Naive thymus-derived CD4-positive, alpha-beta T cell (primary cell): ENCODE measurements at regions not wholly inside any gene's neighbourhood (a gene's known extent, or its start where the extent isn't known, plus 50 kb on each side); places are given as distances from the start of the nearest gene placed in this dataset.

ENCODE experiments used
- ATAC-seq: fragments of 150-1000 bp; cut with Tn5 transposase; 2 replicates; pipeline ENCODE4 v1.10.0; 2021; ENCODE audit warnings: mild to moderate bottlenecking, moderate library complexity
- CTCF ChIA-PET: fragments of 350-600 bp; sonication (Branson Sonifier 250); formaldehyde crosslinking; loops from one replicate; lab custom pipeline; 2021; ENCODE audit warnings: antibody characterized with exemption; lab: Charles Lee
- POLR2A ChIA-PET: fragments of 350-600 bp; sonication (Branson Sonifier 250); formaldehyde crosslinking; loops from one replicate; lab custom pipeline; 2021; ENCODE audit warnings: antibody characterized with exemption, inconsistent platforms; lab: Charles Lee
- DNase-seq, 9 donors: peaks; one replicate each; pipeline versions ENCODE4 v3.0.0 to v3.0.0-alpha.2; 2020 to 2022; ENCODE audit warnings: mixed read lengths in 1 of 9
- H3K27ac ChIP-seq: one replicate; pipeline ENCODE4 v1.7.0; 2013; ENCODE audit warnings: mild to moderate bottlenecking, low read depth, low read length, moderate library complexity
- H3K27me3 ChIP-seq, 2 donors: one replicate each; pipeline ENCODE4 v1.7.0; 2013; ENCODE audit warnings: low read length in 2 of 2, mild to moderate bottlenecking in 2 of 2, moderate library complexity in 2 of 2; ENCODE audit not compliant: control insufficient read depth in 2 of 2, insufficient read depth in 2 of 2
- H3K36me3 ChIP-seq, 3 experiments: 1 replicate in 2 of 3; 2 replicates in 1 of 3; pipeline ENCODE4 v1.7.0; 2013; ENCODE audit warnings: low read length in 3 of 3, mild to moderate bottlenecking in 3 of 3, moderate library complexity in 1 of 3; ENCODE audit not compliant: insufficient read depth in 3 of 3, control insufficient read depth in 2 of 3
- H3K4me1 ChIP-seq, 2 donors: one replicate each; pipeline ENCODE4 v1.7.0; 2013; ENCODE audit warnings: low read length in 2 of 2, mild to moderate bottlenecking in 2 of 2, moderate library complexity in 1 of 2; ENCODE audit not compliant: control insufficient read depth in 2 of 2, insufficient read depth in 2 of 2
- H3K4me3 ChIP-seq: 2 replicates; pipeline ENCODE4 v1.7.0; 2013; ENCODE audit warnings: mild to moderate bottlenecking, low read length
- H3K9me3 ChIP-seq, 3 experiments: 1 replicate in 2 of 3; 2 replicates in 1 of 3; pipeline ENCODE4 v1.7.0; 2013; ENCODE audit warnings: low read length in 3 of 3; ENCODE audit not compliant: control insufficient read depth in 2 of 3
- H3K27ac Mint-ChIP-seq, 9 donors: one replicate each; pipeline ENCODE4 v1.8.0; 2020 to 2022; ENCODE audit warnings: mixed read lengths in 9 of 9, mild to moderate bottlenecking in 8 of 9, moderate library complexity in 5 of 9, inconsistent platforms in 2 of 9
- H3K27me3 Mint-ChIP-seq, 5 donors: one replicate each; pipeline ENCODE4 v1.8.0; 2021 to 2022; ENCODE audit warnings: mixed read lengths in 5 of 5, mild to moderate bottlenecking in 1 of 5
- H3K36me3 Mint-ChIP-seq, 5 donors: one replicate each; pipeline ENCODE4 v1.8.0; 2020 to 2022; ENCODE audit warnings: mixed read lengths in 5 of 5, mild to moderate bottlenecking in 3 of 5, inconsistent platforms in 1 of 5
- H3K4me1 Mint-ChIP-seq, 7 donors: one replicate each; pipeline ENCODE4 v1.8.0; 2020 to 2022; ENCODE audit warnings: mixed read lengths in 7 of 7, mild to moderate bottlenecking in 3 of 7, inconsistent platforms in 1 of 7
- H3K4me3 Mint-ChIP-seq, 10 donors: one replicate each; pipeline ENCODE4 v1.8.0; 2020 to 2022; ENCODE audit warnings: mild to moderate bottlenecking in 10 of 10, mixed read lengths in 10 of 10, moderate library complexity in 6 of 10, inconsistent platforms in 2 of 10
- H3K9me3 Mint-ChIP-seq, 11 donors: one replicate each; pipeline ENCODE4 v1.8.0; 2020 to 2022; ENCODE audit warnings: mixed read lengths in 11 of 11, mild to moderate bottlenecking in 4 of 11, inconsistent platforms in 1 of 11, moderate library complexity in 1 of 11
- intact Hi-C, 2 donors: fragments of 100-400 bp; cut with micrococcal nuclease; formaldehyde crosslinking; loops; one replicate each; pipeline ENCODE4 v1.15.1; 2023

DNA sequence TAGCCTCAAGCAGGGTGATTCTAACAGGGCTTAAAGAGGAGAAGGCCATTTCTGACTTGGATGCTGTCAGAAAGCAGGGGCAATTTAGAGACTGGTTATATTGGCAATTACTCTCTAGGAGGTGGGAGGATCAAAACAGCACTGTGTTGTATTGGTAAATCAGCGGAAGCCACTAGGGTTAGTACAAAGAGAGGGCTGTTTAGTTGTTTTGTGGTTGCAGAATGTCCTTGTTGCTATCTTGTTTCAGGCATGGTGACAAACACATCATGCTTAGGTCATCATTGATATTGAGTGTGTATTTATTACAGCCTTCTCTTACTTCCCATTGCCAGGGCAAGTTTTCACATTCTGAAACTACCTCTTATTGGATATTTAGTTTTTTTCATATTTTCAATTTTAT is 165.3 kb downstream of the TAF11L14 start:
- DNase-seq = no peak
- Mint-ChIP-seq H3K27ac (no peak overlapping the region), H3K4me1 (no peaks in the 10 kb centered on the region), H3K27me3 (no peaks in the 10 kb centered on the region), H3K4me3 (no peak overlapping the region), H3K36me3 (no peaks in the 10 kb centered on the region), H3K9me3 (peaks cover 0 to 10% (median 2%) of the 10 kb centered on the region in 11 donors)
- Histone ChIP-seq H3K27ac (no peak overlapping the region), H3K27me3 (no peaks in the 10 kb centered on the region), H3K4me1 (no peaks in the 10 kb centered on the region), H3K36me3 (no peaks in the 10 kb centered on the region), H3K4me3 (no peak overlapping the region), H3K9me3 (no peaks in the 10 kb centered on the region)
- no peak for ATAC-seq
- ChIA-PET POLR2A (no interaction called here), CTCF (no interaction called here)
- intact Hi-C loops = no loop called here

DNA sequence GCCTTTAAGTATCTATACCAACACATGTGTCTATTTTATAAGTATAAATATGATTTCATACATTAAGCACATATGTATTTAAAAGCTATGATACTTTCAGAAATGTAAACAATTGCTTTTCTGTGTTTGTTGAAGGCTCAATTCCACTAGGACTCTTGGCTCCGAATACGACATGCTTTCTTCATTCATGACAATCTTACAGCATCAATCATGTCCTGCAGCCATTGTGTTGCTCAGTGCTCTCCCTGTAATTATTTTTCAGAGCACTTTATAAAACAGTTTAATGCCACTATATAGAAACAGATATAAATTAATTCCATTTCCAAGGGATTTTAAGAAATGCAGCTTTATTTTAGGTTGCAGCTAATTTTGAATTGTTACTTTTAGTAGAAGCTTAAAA is 167.3 kb downstream of the TAF11L14 start:
- H3K27me3 Mint-ChIP-seq = no peaks in the 10 kb centered on the region
- H3K9me3 Mint-ChIP-seq = peaks cover under 1 to 10% (median 3%) of the 10 kb centered on the region in 11 donors
- Histone ChIP-seq H3K27me3 (no peaks in the 10 kb centered on the region), H3K4me3 (no peak overlapping the region), H3K36me3 (no peaks in the 10 kb centered on the region), H3K9me3 (no peaks in the 10 kb centered on the region), H3K27ac (no peak overlapping the region), H3K4me1 (no peaks in the 10 kb centered on the region)
- ChIA-PET POLR2A (no interaction called here), CTCF (no interaction called here)
- no peak overlapping the region for H3K27ac Mint-ChIP-seq
- ATAC-seq (no peak), DNase-seq (no peak)
- H3K4me1 Mint-ChIP-seq = no peaks in the 10 kb centered on the region
- intact Hi-C loops = no loop called here
- H3K4me3 Mint-ChIP-seq = no peak overlapping the region
- no peaks in the 10 kb centered on the region for H3K36me3 Mint-ChIP-seq

DNA sequence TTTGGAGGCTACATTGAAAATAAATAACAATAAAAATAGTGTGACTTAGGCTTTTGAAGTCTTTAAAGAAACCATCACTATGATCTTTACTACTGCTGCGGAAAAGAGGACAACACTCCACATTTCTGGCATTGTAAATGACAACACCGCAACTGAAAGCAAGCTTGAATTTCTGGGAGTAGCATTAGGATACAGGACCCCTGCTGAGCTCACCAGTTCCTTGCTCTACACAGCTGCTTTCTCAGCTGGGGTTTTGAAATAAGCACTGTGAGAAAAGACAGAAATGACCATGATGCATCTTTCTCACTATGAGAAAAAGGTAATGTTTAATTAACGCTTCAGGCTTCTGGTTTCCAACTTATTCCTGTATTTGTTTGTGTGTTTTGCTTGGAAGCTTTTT is 168.0 kb downstream of the TAF11L14 start:
- Histone ChIP-seq H3K4me1 (no peaks in the 10 kb centered on the region), H3K4me3 (no peak overlapping the region), H3K27me3 (no peaks in the 10 kb centered on the region), H3K9me3 (no peaks in the 10 kb centered on the region), H3K27ac (no peak overlapping the region), H3K36me3 (no peaks in the 10 kb centered on the region)
- no peak for DNase-seq
- POLR2A ChIA-PET = no interaction called here
- Mint-ChIP-seq H3K9me3 (peaks cover 0 to 9% (median 3%) of the 10 kb centered on the region in 11 donors), H3K4me3 (no peak overlapping the region), H3K4me1 (no peaks in the 10 kb centered on the region), H3K27me3 (no peaks in the 10 kb centered on the region), H3K27ac (no peak overlapping the region), H3K36me3 (no peaks in the 10 kb centered on the region)
- CTCF ChIA-PET = no interaction called here
- intact Hi-C loops = no loop called here
- ATAC-seq = no peak

- Mint-ChIP-seq H3K36me3 (no peaks in the 10 kb centered on the region), H3K27ac (no peak overlapping the region), H3K9me3 (peaks cover 0 to 9% (median 3%) of the 10 kb centered on the region in 11 donors), H3K4me3 (no peak overlapping the region), H3K4me1 (no peaks in the 10 kb centered on the region), H3K27me3 (no peaks in the 10 kb centered on the region)
- DNase-seq = no peak
- no peaks in the 10 kb centered on the region for H3K36me3 ChIP-seq
- POLR2A ChIA-PET = no interaction called here
- CTCF ChIA-PET = no interaction called here
- no peaks in the 10 kb centered on the region for H3K27me3 ChIP-seq
- H3K4me1 ChIP-seq = no peaks in the 10 kb centered on the region
- ATAC-seq = no peak
- no peak overlapping the region for H3K27ac ChIP-seq
- intact Hi-C loops = no loop called here
- no peaks in the 10 kb centered on the region for H3K9me3 ChIP-seq
- no peak overlapping the region for H3K4me3 ChIP-seq
Observed at GRCh38 chr5:17803971-17804370, 169.7 kb downstream of the TAF11L14 start.

- H3K4me3 Mint-ChIP-seq = no peak overlapping the region
- no peak overlapping the region for H3K4me3 ChIP-seq
- H3K27ac Mint-ChIP-seq = no peak overlapping the region
- no peaks in the 10 kb centered on the region for H3K27me3 ChIP-seq
- CTCF ChIA-PET = no interaction called here
- intact Hi-C loops = no loop called here
- no peaks in the 10 kb centered on the region for H3K36me3 ChIP-seq
- DNase-seq (no peak), ATAC-seq (no peak)
- POLR2A ChIA-PET = no interaction called here
- peaks cover 0 to 8% (median 3%) of the 10 kb centered on the region in 11 donors for H3K9me3 Mint-ChIP-seq
- H3K27ac ChIP-seq = no peak overlapping the region
- H3K9me3 ChIP-seq = no peaks in the 10 kb centered on the region
- H3K27me3 Mint-ChIP-seq = no peaks in the 10 kb centered on the region
- H3K4me1 ChIP-seq = no peaks in the 10 kb centered on the region
- H3K4me1 Mint-ChIP-seq = no peaks in the 10 kb centered on the region
- no peaks in the 10 kb centered on the region for H3K36me3 Mint-ChIP-seq
Observed at GRCh38 chr5:17805227-17805825, 171.1 kb downstream of the TAF11L14 start.

DNA sequence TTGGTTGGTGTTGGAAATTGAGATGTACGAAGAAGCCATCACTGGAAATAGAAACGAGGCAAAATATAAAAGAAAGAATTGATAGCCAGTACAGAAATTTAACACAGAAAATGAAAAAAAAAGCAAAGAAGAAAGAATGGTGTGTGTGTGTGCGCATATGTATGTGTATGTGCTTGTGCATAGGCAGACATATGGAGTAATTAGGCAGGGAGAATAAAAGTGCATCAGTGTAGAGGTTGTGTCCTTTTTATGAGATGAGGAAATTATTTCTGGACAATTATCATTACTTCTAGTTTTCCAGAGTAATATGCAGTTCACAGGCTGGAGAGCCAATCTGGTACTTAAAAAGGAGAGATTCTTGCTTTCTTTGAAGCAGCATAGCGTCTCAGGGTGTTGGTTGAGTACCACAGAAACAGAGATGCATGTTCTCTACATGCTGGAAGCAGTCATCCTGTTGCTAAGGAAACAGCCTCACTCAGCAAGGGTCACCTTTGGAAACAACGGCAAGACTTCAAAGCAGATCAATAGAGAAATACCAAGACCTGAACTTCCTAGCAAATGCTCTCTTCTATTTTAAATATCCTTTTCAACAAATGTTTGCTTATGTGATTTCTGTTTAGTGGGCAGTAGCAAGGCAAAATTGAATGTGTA is 172.7 kb downstream of the TAF11L14 start:
- Mint-ChIP-seq H3K4me1 (no peaks in the 10 kb centered on the region), H3K9me3 (peaks cover 0 to 5% (median 3%) of the 10 kb centered on the region in 11 donors), H3K36me3 (no peaks in the 10 kb centered on the region), H3K27ac (no peak overlapping the region), H3K27me3 (no peaks in the 10 kb centered on the region), H3K4me3 (no peak overlapping the region)
- Histone ChIP-seq H3K27ac (no peak overlapping the region), H3K4me3 (no peak overlapping the region), H3K36me3 (no peaks in the 10 kb centered on the region), H3K4me1 (no peaks in the 10 kb centered on the region), H3K9me3 (no peaks in the 10 kb centered on the region), H3K27me3 (no peaks in the 10 kb centered on the region)
- ChIA-PET CTCF (no interaction called here), POLR2A (no interaction called here)
- DNase-seq (no peak), ATAC-seq (no peak)
- intact Hi-C loops = no loop called here

- Histone ChIP-seq H3K27ac (no peak overlapping the region), H3K36me3 (no peaks in the 10 kb centered on the region), H3K4me3 (no peak overlapping the region), H3K4me1 (no peaks in the 10 kb centered on the region), H3K9me3 (no peaks in the 10 kb centered on the region), H3K27me3 (no peaks in the 10 kb centered on the region)
- ChIA-PET POLR2A (no interaction called here), CTCF (no interaction called here)
- no peaks in the 10 kb centered on the region for H3K27me3 Mint-ChIP-seq
- H3K36me3 Mint-ChIP-seq = no peaks in the 10 kb centered on the region
- H3K4me3 Mint-ChIP-seq = no peak overlapping the region
- no peak overlapping the region for H3K27ac Mint-ChIP-seq
- intact Hi-C loops = no loop called here
- no peak for ATAC-seq
- no peak for DNase-seq
- H3K9me3 Mint-ChIP-seq = peaks cover 0 to 5% (median 2%) of the 10 kb centered on the region in 11 donors
- H3K4me1 Mint-ChIP-seq = no peaks in the 10 kb centered on the region
Observed at GRCh38 chr5:17808566-17808965, 174.3 kb downstream of the TAF11L14 start.
